SK-N-MC (cell line): ENCODE measurements at regions not wholly inside any gene's neighbourhood (a gene's known extent, or its start where the extent isn't known, plus 50 kb on each side); places are given as distances from the start of the nearest gene placed in this dataset.

Experiments used
- EZH2 ChIP-seq: fragments of 200-600 bp; sonication (generic); IDR thresholded peaks from one replicate; pipeline ENCODE4 v1.6.1; 2017; ENCODE audit warnings: antibody characterized with exemption
- POLR2AphosphoS5 ChIP-seq: IDR thresholded peaks from 2 replicates; pipeline ENCODE4 v1.6.1; 2012; ENCODE audit warnings: mild to moderate bottlenecking, low read depth, low read length, borderline replicate concordance

GRCh38 chr12:108447168-108447832 is 67.8 kb upstream of the FICD start:
- no peak for TF ChIP-seq POLR2AphosphoS5
- TF ChIP-seq EZH2, result no peak
